Adrenal gland (tissue), 5 donors: ENCODE measurements at regions not wholly inside any gene's neighbourhood (a gene's known extent, or its start where the extent isn't known, plus 50 kb on each side); places are given as distances from the start of the nearest gene placed in this dataset.

Experiments
- POLR2A ChIP-seq, 2 donors: fragments of 450-650 bp; IDR thresholded peaks; one replicate each; pipeline ENCODE4 v1.6.1; 2017; ENCODE audit warnings: antibody characterized with exemption in 2 of 2, mild to moderate bottlenecking in 2 of 2, moderate library complexity in 1 of 2
- TF ChIP-seq, protein P1 (sequence below), 6 experiments: fragments of 450-650 bp in 4 of 6; fragments of 200-600 bp in 2 of 6; sonication (generic) in 1 of 6; IDR thresholded peaks; 1 replicate in 5 of 6; 2 replicates in 1 of 6; pipeline versions ENCODE4 v1.5.1 to v1.8.0; 2016 to 2021; ENCODE audit warnings: antibody characterized with exemption in 6 of 6, mild to moderate bottlenecking in 2 of 6, moderate library complexity in 1 of 6
- donor health status: DM: no; HTN: no; CAD: no.

DNA sequence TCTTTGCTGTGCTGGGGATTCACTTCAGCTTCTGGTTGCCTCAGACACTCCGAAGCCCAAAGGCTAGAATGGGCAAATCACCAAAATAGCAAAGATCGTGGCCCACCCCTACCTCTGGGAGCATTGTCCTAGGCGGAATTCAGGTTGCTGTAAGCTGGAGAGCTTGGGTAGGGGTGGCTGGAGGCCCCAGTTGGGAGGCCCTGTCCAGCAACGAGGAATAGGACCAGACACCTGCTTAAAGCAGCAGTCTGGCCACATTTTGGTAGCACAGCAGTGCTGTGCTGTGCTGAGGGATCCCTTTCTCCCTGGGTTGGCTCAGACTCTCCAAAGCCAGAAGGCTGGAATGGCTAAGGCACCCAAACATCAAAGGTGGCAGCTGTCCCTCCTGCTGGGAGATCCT lies 99.3 kb downstream of the CLDN1 start:
- TF ChIP-seq, protein P1, sequence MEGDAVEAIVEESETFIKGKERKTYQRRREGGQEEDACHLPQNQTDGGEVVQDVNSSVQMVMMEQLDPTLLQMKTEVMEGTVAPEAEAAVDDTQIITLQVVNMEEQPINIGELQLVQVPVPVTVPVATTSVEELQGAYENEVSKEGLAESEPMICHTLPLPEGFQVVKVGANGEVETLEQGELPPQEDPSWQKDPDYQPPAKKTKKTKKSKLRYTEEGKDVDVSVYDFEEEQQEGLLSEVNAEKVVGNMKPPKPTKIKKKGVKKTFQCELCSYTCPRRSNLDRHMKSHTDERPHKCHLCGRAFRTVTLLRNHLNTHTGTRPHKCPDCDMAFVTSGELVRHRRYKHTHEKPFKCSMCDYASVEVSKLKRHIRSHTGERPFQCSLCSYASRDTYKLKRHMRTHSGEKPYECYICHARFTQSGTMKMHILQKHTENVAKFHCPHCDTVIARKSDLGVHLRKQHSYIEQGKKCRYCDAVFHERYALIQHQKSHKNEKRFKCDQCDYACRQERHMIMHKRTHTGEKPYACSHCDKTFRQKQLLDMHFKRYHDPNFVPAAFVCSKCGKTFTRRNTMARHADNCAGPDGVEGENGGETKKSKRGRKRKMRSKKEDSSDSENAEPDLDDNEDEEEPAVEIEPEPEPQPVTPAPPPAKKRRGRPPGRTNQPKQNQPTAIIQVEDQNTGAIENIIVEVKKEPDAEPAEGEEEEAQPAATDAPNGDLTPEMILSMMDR (IDR thresholded peaks at IDR 0.05) = no peak
- TF ChIP-seq POLR2A (IDR thresholded peaks at IDR 0.05) = no peak
